ENCODE measurements at regions not wholly inside any gene's neighbourhood (a gene's known extent, or its start where the extent isn't known, plus 50 kb on each side); places are given as distances from the start of the nearest gene placed in this dataset.

- no peak overlapping the region for H3K27ac ChIP-seq
- peaks cover 17% of the 10 kb centered on the region; the same call in 1 of the 2 replicates for H3F3A ChIP-seq (ENCODE audit: insufficient read depth, low read depth)
- no peaks in the 10 kb centered on the region for H3K36me3 ChIP-seq (ENCODE audit: low read depth)
- CTCF ChIA-PET: no interaction called here
- no peaks in the 10 kb centered on the region for H4K20me1 ChIP-seq (ENCODE audit: insufficient read depth)
- no peaks in the 10 kb centered on the region for H3K27me3 ChIP-seq (ENCODE audit: insufficient read depth, low read depth)
- no peaks in the 10 kb centered on the region for H3K9me2 ChIP-seq (ENCODE audit: insufficient read depth)
- BruUV-seq (replicated peaks): no TSS peak
- H3K9me3 ChIP-seq (ENCODE audit: insufficient read depth, low read depth): no peaks in the 10 kb centered on the region
- no peak overlapping the region for H2AFZ ChIP-seq
- TF ChIP-seq EZH2 (IDR thresholded peaks at IDR 0.05; ENCODE audit: low read depth): no peak
- no peak for TF ChIP-seq CTCF (conservative IDR thresholded peaks at IDR 0.05)
- peaks cover 16% of the 10 kb centered on the region for H3K4me1 ChIP-seq (replicated peaks; ENCODE audit: insufficient read depth)
- no peak for DNase-seq
- no peak overlapping the region for H3K4me2 ChIP-seq
- POLR2A ChIA-PET (ENCODE audit: unreplicated experiment): no interaction called here
- no peak overlapping the region for H3K4me3 ChIP-seq
- no peaks in the 10 kb centered on the region for H3K79me2 ChIP-seq (ENCODE audit: low read depth)
- intact Hi-C loops (cut with micrococcal nuclease; ENCODE audit: unreplicated experiment): loop anchor here (10.0 kb wide), 2 partner anchors 176 to 404 kb away; no protein-coding TSS in a partner anchor
Measured at GRCh38 chr13:80038371-80038770, 302.6 kb downstream of the SPRY2 start.

- H3K9me3 ChIP-seq (ENCODE audit: insufficient read depth, low read depth): no peaks in the 10 kb centered on the region
- no peak for TF ChIP-seq EZH2 (IDR thresholded peaks at IDR 0.05; ENCODE audit: low read depth)
- no peak for TF ChIP-seq CTCF (conservative IDR thresholded peaks at IDR 0.05)
- H3K27ac ChIP-seq: no peak overlapping the region
- no peak for DNase-seq
- H3K36me3 ChIP-seq (ENCODE audit: low read depth): no peaks in the 10 kb centered on the region
- no peaks in the 10 kb centered on the region for H3K27me3 ChIP-seq (ENCODE audit: insufficient read depth, low read depth)
- no peak overlapping the region for H2AFZ ChIP-seq
- peaks cover 16% of the 10 kb centered on the region for H3K4me1 ChIP-seq (replicated peaks; ENCODE audit: insufficient read depth)
- CTCF ChIA-PET: no interaction called here
- no TSS peak for BruUV-seq (replicated peaks)
- H4K20me1 ChIP-seq (ENCODE audit: insufficient read depth): no peaks in the 10 kb centered on the region
- H3K79me2 ChIP-seq (ENCODE audit: low read depth): no peaks in the 10 kb centered on the region
- no peak overlapping the region for H3K4me2 ChIP-seq
- no peak overlapping the region for H3K4me3 ChIP-seq
- H3K9me2 ChIP-seq (ENCODE audit: insufficient read depth): no peaks in the 10 kb centered on the region
- peaks cover 17% of the 10 kb centered on the region; the same call in 1 of the 2 replicates for H3F3A ChIP-seq (ENCODE audit: insufficient read depth, low read depth)
- intact Hi-C loops (cut with micrococcal nuclease; ENCODE audit: unreplicated experiment): loop anchor here (10.0 kb wide), 2 partner anchors 177 to 403 kb away; no protein-coding TSS in a partner anchor
- POLR2A ChIA-PET (ENCODE audit: unreplicated experiment): no interaction called here
Measured at GRCh38 chr13:80037505-80037888, 303.4 kb downstream of the SPRY2 start.

- no peak overlapping the region for H2AFZ ChIP-seq
- CTCF ChIA-PET: no interaction called here
- no peaks in the 10 kb centered on the region for H3K9me3 ChIP-seq (ENCODE audit: insufficient read depth, low read depth)
- H4K20me1 ChIP-seq (ENCODE audit: insufficient read depth): no peaks in the 10 kb centered on the region
- peaks cover 16% of the 10 kb centered on the region for H3K4me1 ChIP-seq (replicated peaks; ENCODE audit: insufficient read depth)
- H3K4me2 ChIP-seq: no peak overlapping the region
- POLR2A ChIA-PET (ENCODE audit: unreplicated experiment): no interaction called here
- H3K27me3 ChIP-seq (ENCODE audit: insufficient read depth, low read depth): no peaks in the 10 kb centered on the region
- H3K79me2 ChIP-seq (ENCODE audit: low read depth): no peaks in the 10 kb centered on the region
- H3K9me2 ChIP-seq (ENCODE audit: insufficient read depth): no peaks in the 10 kb centered on the region
- no peaks in the 10 kb centered on the region for H3K36me3 ChIP-seq (ENCODE audit: low read depth)
- H3K27ac ChIP-seq: no peak overlapping the region
- no TSS peak for BruUV-seq (replicated peaks)
- peaks cover 17% of the 10 kb centered on the region; the same call in 1 of the 2 replicates for H3F3A ChIP-seq (ENCODE audit: insufficient read depth, low read depth)
- no peak for DNase-seq
- intact Hi-C loops (cut with micrococcal nuclease; ENCODE audit: unreplicated experiment): loop anchor here (10.0 kb wide), 2 partner anchors 178 to 402 kb away; no protein-coding TSS in a partner anchor
- no peak overlapping the region for H3K4me3 ChIP-seq
- TF ChIP-seq CTCF (conservative IDR thresholded peaks at IDR 0.05): no peak
- TF ChIP-seq EZH2 (IDR thresholded peaks at IDR 0.05; ENCODE audit: low read depth): no peak
Measured at GRCh38 chr13:80036845-80037504, 304.0 kb downstream of the SPRY2 start.
